ENCODE measurements at regions not wholly inside any gene's neighbourhood (a gene's known extent, or its start where the extent isn't known, plus 50 kb on each side); places are given as distances from the start of the nearest gene placed in this dataset.

- FAIRE-seq (no peak), DNase-seq (ENCODE audit: insufficient read length, low spot score) (no peak)
- TF ChIP-seq CTCF (IDR thresholded peaks at IDR 0.05; ENCODE audit: insufficient read depth, missing control alignments): no peak
Observed at GRCh38 chr12:125254236-125254635, 189.0 kb downstream of the AACS start.

GRCh38 chr12:125254856-125255255 lies 189.6 kb downstream of the AACS start:
- TF ChIP-seq CTCF (IDR thresholded peaks at IDR 0.05; ENCODE audit: insufficient read depth, missing control alignments): no peak

GRCh38 chr12:125255935-125256633 lies 190.8 kb downstream of the AACS start:
- FAIRE-seq: no peak
- no peak for DNase-seq (ENCODE audit: insufficient read length, low spot score)
- no peak for TF ChIP-seq CTCF (IDR thresholded peaks at IDR 0.05; ENCODE audit: insufficient read depth, missing control alignments)

More at GRCh38 chr12:125254856-125255255, 189.6 kb downstream of the AACS start:
- no peak for DNase-seq (ENCODE audit: insufficient read length, low spot score)
- FAIRE-seq: no peak

- TF ChIP-seq CTCF (IDR thresholded peaks at IDR 0.05; ENCODE audit: insufficient read depth, missing control alignments): no peak
- no peak for DNase-seq (ENCODE audit: insufficient read length, low spot score)
- FAIRE-seq: no peak
Observed at GRCh38 chr12:125256634-125256936, 191.3 kb downstream of the AACS start.

GRCh38 chr12:125259178-125259867 lies 194.1 kb downstream of the AACS start:
- no peak for TF ChIP-seq CTCF (IDR thresholded peaks at IDR 0.05; ENCODE audit: insufficient read depth, missing control alignments)
- no peak for FAIRE-seq
- DNase-seq (ENCODE audit: insufficient read length, low spot score): no peak

- DNase-seq (ENCODE audit: insufficient read length, low spot score): no peak
- FAIRE-seq: no peak
- no peak for TF ChIP-seq CTCF (IDR thresholded peaks at IDR 0.05; ENCODE audit: insufficient read depth, missing control alignments)
Observed at GRCh38 chr12:125262851-125263250, 197.6 kb downstream of the AACS start.

- TF ChIP-seq CTCF (IDR thresholded peaks at IDR 0.05; ENCODE audit: insufficient read depth, missing control alignments): no peak
- DNase-seq (ENCODE audit: insufficient read length, low spot score) (no peak), FAIRE-seq (no peak)
Observed at GRCh38 chr12:125263385-125263784, 198.2 kb downstream of the AACS start.
